NCI-H446 (cell line): ENCODE measurements at regions not wholly inside any gene's neighbourhood (a gene's known extent, or its start where the extent isn't known, plus 50 kb on each side); places are given as distances from the start of the nearest gene placed in this dataset.

Experiments
- DNase-seq, 2 experiments: peaks; one replicate each; lab custom pipeline; 2025; lab: John Stamatoyannopoulos, UW

- DNase-seq: no peak
Observed at GRCh38 chr2:216553482-216554240, 55.0 kb downstream of the RPL37A start.

GRCh38 chr2:216554286-216554685 is 55.6 kb downstream of the RPL37A start:
- no peak for DNase-seq

- DNase-seq: peak; percentile 14 to 70
Observed at GRCh38 chr2:216554755-216555154, 56.1 kb downstream of the RPL37A start.

- peak; percentile 92 to 98 for DNase-seq
Observed at GRCh38 chr2:216555274-216555673, 56.6 kb downstream of the RPL37A start.

- peak in 1 of 2 experiments; percentile 68 for DNase-seq
Observed at GRCh38 chr2:216556202-216556601, 57.6 kb downstream of the RPL37A start.

GRCh38 chr2:216557413-216557812 is 58.8 kb downstream of the RPL37A start:
- no peak for DNase-seq

- no peak for DNase-seq
Observed at GRCh38 chr2:216557820-216558219, 59.2 kb downstream of the RPL37A start.

- DNase-seq: no peak
Observed at GRCh38 chr2:216559625-216560156, 61.0 kb downstream of the RPL37A start.

- DNase-seq: no peak
Observed at GRCh38 chr2:216560838-216561270, 62.2 kb downstream of the RPL37A start.

- no peak for DNase-seq
Observed at GRCh38 chr2:216562696-216563435, 64.2 kb downstream of the RPL37A start.

GRCh38 chr2:216563646-216564045 is 65.0 kb downstream of the RPL37A start:
- no peak for DNase-seq

- no peak for DNase-seq
Observed at GRCh38 chr2:216564611-216565010, 66.0 kb downstream of the RPL37A start.

- DNase-seq: no peak
Observed at GRCh38 chr2:216565956-216566355, 67.3 kb upstream of the IGFBP2 start.

GRCh38 chr2:216568576-216568975 is 64.6 kb upstream of the IGFBP2 start:
- no peak for DNase-seq

GRCh38 chr2:216569765-216570164 is 63.5 kb upstream of the IGFBP2 start:
- DNase-seq: no peak

- DNase-seq: no peak
Observed at GRCh38 chr2:216570357-216570756, 62.9 kb upstream of the IGFBP2 start.

- DNase-seq: no peak
Observed at GRCh38 chr2:216571178-216571908, 61.9 kb upstream of the IGFBP2 start.

GRCh38 chr2:216571909-216572513 is 61.2 kb upstream of the IGFBP2 start:
- no peak for DNase-seq

- no peak for DNase-seq
Observed at GRCh38 chr2:216572582-216573578, 60.3 kb upstream of the IGFBP2 start.

GRCh38 chr2:216574046-216574445 is 59.2 kb upstream of the IGFBP2 start:
- no peak for DNase-seq

- no peak for DNase-seq
Observed at GRCh38 chr2:216574586-216574985, 58.6 kb upstream of the IGFBP2 start.
